SH-SY5Y (cell line): ENCODE measurements at regions not wholly inside any gene's neighbourhood (a gene's known extent, or its start where the extent isn't known, plus 50 kb on each side); places are given as distances from the start of the nearest gene placed in this dataset.

Experiments
- GATA2 ChIP-seq: IDR thresholded peaks from 2 replicates; pipeline ENCODE4 v1.6.1; 2011; ENCODE audit warnings: mild to moderate bottlenecking, low read depth, low read length
- GATA3 ChIP-seq: IDR thresholded peaks from 2 replicates; pipeline ENCODE4 v1.6.1; 2011; ENCODE audit warnings: low read depth, mild to moderate bottlenecking, low read length, moderate library complexity

DNA sequence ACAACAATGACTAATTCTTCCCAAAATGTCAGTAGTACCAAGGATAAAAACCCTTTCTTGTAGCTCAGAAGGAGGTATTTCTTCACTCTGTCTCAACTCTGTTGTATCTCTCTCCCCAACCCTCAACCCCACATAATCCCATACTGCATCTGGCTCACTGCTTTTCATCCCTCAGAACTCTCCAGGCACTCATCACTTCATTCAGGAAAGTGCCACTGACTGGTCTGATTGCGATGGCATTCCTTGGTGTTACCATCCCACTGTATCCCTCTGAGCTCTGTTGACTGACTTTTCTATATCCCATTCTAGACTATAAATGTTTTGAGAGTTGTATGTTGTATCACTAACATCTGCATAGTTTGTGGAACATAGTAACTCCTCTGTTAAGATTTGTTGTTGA lies 483.5 kb upstream of the ADGRL2 start:
- TF ChIP-seq GATA2 (no peak), GATA3 (no peak)
